Natural killer cell (primary cell): ENCODE measurements at regions not wholly inside any gene's neighbourhood (a gene's known extent, or its start where the extent isn't known, plus 50 kb on each side); places are given as distances from the start of the nearest gene placed in this dataset.

Source experiments
- ATAC-seq, 3 donors: fragments of 150-1000 bp in 2 of 3; fragments of 200-7000 bp in 1 of 3; cut with Tn5 transposase; 1 replicate in 1 of 3; 2 replicates in 2 of 3; pipeline ENCODE4 v1.10.0; 2021; ENCODE audit warnings: mild to moderate bottlenecking in 2 of 3, moderate library complexity in 2 of 3
- DNase-seq, 2 donors: peaks; one replicate each; pipeline versions ENCODE4 v3.0.0 to v3.0.0-alpha.2; 2013 to 2021; ENCODE audit warnings: mixed read lengths in 1 of 2
- H3K27ac ChIP-seq: one replicate; pipeline ENCODE4 v1.5.1; 2013; ENCODE audit warnings: mild to moderate bottlenecking, low read length
- H3K27me3 ChIP-seq: one replicate; pipeline ENCODE4 v1.6.1; 2013; ENCODE audit warnings: low read length; ENCODE audit not compliant: control insufficient read depth, insufficient read depth
- H3K36me3 ChIP-seq: one replicate; pipeline ENCODE4 v1.6.1; 2013; ENCODE audit warnings: low read length; ENCODE audit not compliant: control insufficient read depth, insufficient read depth
- H3K4me1 ChIP-seq: one replicate; pipeline ENCODE4 v1.6.1; 2013; ENCODE audit warnings: low read length; ENCODE audit not compliant: control insufficient read depth, insufficient read depth
- H3K4me3 ChIP-seq: one replicate; pipeline ENCODE4 v1.5.1; 2013; ENCODE audit warnings: low read length
- H3K9me3 ChIP-seq: one replicate; pipeline ENCODE4 v1.6.1; 2013; ENCODE audit warnings: low read length; ENCODE audit not compliant: control insufficient read depth, insufficient read depth
- H3K27ac Mint-ChIP-seq, 2 donors: one replicate each; pipeline ENCODE4 v1.8.0; 2022; ENCODE audit warnings: mild to moderate bottlenecking in 2 of 2, mixed read lengths in 2 of 2, moderate library complexity in 1 of 2
- H3K27me3 Mint-ChIP-seq, 2 donors: one replicate each; pipeline ENCODE4 v1.8.0; 2022; ENCODE audit warnings: low read depth in 2 of 2, mixed read lengths in 2 of 2
- H3K36me3 Mint-ChIP-seq: one replicate; pipeline ENCODE4 v1.8.0; 2022; ENCODE audit warnings: mixed read lengths
- H3K4me1 Mint-ChIP-seq, 2 donors: one replicate each; pipeline ENCODE4 v1.8.0; 2022; ENCODE audit warnings: mixed read lengths in 2 of 2
- H3K4me3 Mint-ChIP-seq: one replicate; pipeline ENCODE4 v1.8.0; 2022; ENCODE audit warnings: mild to moderate bottlenecking, moderate library complexity, mixed read lengths
- H3K9me3 Mint-ChIP-seq, 2 donors: one replicate each; pipeline ENCODE4 v1.8.0; 2022; ENCODE audit warnings: mixed read lengths in 2 of 2
- CTCF ChIP-seq: fragments of 200-600 bp; IDR thresholded peaks from one replicate; pipeline ENCODE4 v1.8.0; 2022; ENCODE audit warnings: antibody characterized with exemption
- WGBS: methylation state at CpG from one replicate; pipeline ENCODE4 v1.1.7; 2013; ENCODE audit warnings: missing lambda C conversion rate; ENCODE audit not compliant: insufficient coverage; 5-methylcytosine and 5-hydroxymethylcytosine counted together
- intact Hi-C: fragments of 100-400 bp; cut with micrococcal nuclease; formaldehyde crosslinking; loops from one replicate; pipeline ENCODE4 v1.14.2; 2022

- H3K4me1 ChIP-seq = no peaks in the 10 kb centered on the region
- peaks cover 20% of the 10 kb centered on the region for H3K36me3 Mint-ChIP-seq
- no peak for DNase-seq
- no peaks in the 10 kb centered on the region for H3K4me1 Mint-ChIP-seq
- no peak for TF ChIP-seq CTCF
- peaks cover 14 to 36% of the 10 kb centered on the region in 2 donors for H3K9me3 Mint-ChIP-seq
- no peak overlapping the region for H3K4me3 ChIP-seq
- peaks cover 24% of the 10 kb centered on the region for H3K9me3 ChIP-seq
- no peak overlapping the region for H3K4me3 Mint-ChIP-seq
- H3K36me3 ChIP-seq = no peaks in the 10 kb centered on the region
- no peak for ATAC-seq
- no peaks in the 10 kb centered on the region for H3K27me3 Mint-ChIP-seq
- 80% methylated on average over 5 of the region's 5 CpGs for WGBS
- intact Hi-C loops = no loop called here
- no peaks in the 10 kb centered on the region for H3K27me3 ChIP-seq
- H3K27ac Mint-ChIP-seq = no peak overlapping the region
- no peak overlapping the region for H3K27ac ChIP-seq
Observed at GRCh38 chr3:164515256-164515655, 563.0 kb downstream of the SI start.

GRCh38 chr3:164514576-164514975 lies 563.7 kb downstream of the SI start:
- Mint-ChIP-seq H3K36me3 (peaks cover 20% of the 10 kb centered on the region), H3K4me3 (no peak overlapping the region), H3K27me3 (no peaks in the 10 kb centered on the region), H3K9me3 (peaks cover 14 to 35% of the 10 kb centered on the region in 2 donors), H3K27ac (no peak overlapping the region), H3K4me1 (no peaks in the 10 kb centered on the region)
- no peaks in the 10 kb centered on the region for H3K27me3 ChIP-seq
- H3K9me3 ChIP-seq = peaks cover 17% of the 10 kb centered on the region
- H3K27ac ChIP-seq = no peak overlapping the region
- no peaks in the 10 kb centered on the region for H3K36me3 ChIP-seq
- intact Hi-C loops = no loop called here
- H3K4me1 ChIP-seq = no peaks in the 10 kb centered on the region
- DNase-seq (no peak), ATAC-seq (no peak)
- TF ChIP-seq CTCF = no peak
- 96% methylated on average over 6 of the region's 6 CpGs for WGBS
- no peak overlapping the region for H3K4me3 ChIP-seq

GRCh38 chr3:164507886-164508285 lies 570.4 kb downstream of the SI start:
- H3K4me3 ChIP-seq = no peak overlapping the region
- no peak for ATAC-seq
- H3K9me3 Mint-ChIP-seq = peaks cover 13 to 25% of the 10 kb centered on the region in 2 donors
- no peak for DNase-seq
- no peak overlapping the region for H3K4me3 Mint-ChIP-seq
- no peak overlapping the region for H3K27ac Mint-ChIP-seq
- no peak overlapping the region for H3K27ac ChIP-seq
- no peaks in the 10 kb centered on the region for H3K4me1 ChIP-seq
- H3K27me3 ChIP-seq = no peaks in the 10 kb centered on the region
- intact Hi-C loops = no loop called here
- TF ChIP-seq CTCF = no peak
- H3K36me3 ChIP-seq = no peaks in the 10 kb centered on the region
- H3K9me3 ChIP-seq = no peaks in the 10 kb centered on the region
- peaks cover 10% of the 10 kb centered on the region for H3K36me3 Mint-ChIP-seq
- no peaks in the 10 kb centered on the region for H3K4me1 Mint-ChIP-seq
- H3K27me3 Mint-ChIP-seq = no peaks in the 10 kb centered on the region

GRCh38 chr3:164498917-164499316 lies 579.4 kb downstream of the SI start:
- intact Hi-C loops = no loop called here
- Histone ChIP-seq H3K36me3 (no peaks in the 10 kb centered on the region), H3K27me3 (no peaks in the 10 kb centered on the region), H3K9me3 (no peaks in the 10 kb centered on the region), H3K4me1 (no peaks in the 10 kb centered on the region), H3K27ac (no peak overlapping the region), H3K4me3 (no peak overlapping the region)
- Mint-ChIP-seq H3K27ac (no peak overlapping the region), H3K4me1 (no peaks in the 10 kb centered on the region), H3K4me3 (no peak overlapping the region), H3K27me3 (no peaks in the 10 kb centered on the region), H3K36me3 (peaks cover 6% of the 10 kb centered on the region), H3K9me3 (peaks cover 0 to 2% of the 10 kb centered on the region in 2 donors)
- DNase-seq (no peak), ATAC-seq (no peak)
- TF ChIP-seq CTCF = no peak
